ENCODE measurements at regions not wholly inside any gene's neighbourhood (a gene's known extent, or its start where the extent isn't known, plus 50 kb on each side); places are given as distances from the start of the nearest gene placed in this dataset.

DNA sequence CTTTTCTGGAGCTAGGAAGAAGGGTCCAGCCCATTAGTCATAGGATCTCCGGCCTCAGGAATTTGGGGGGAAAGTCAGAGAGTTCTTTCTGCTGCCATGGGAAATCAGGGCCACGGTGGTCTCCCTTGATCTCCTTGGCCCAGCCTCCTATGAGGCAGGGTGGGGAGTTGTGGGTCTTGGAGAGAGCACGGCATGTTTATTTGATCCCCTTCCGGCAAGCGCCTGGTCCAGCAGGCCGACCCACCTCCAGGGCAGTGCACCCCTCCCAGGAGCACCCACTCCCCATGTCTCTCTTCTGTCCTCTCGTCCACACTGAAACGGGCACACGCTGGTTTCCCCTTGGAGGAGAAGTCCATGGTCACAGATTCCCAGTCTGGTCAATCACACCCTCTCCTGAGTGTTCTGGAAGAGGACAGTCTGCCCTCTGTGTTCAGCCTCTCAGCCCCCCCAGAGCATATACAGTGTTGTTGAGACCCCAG lies 464.6 kb upstream of the HS6ST1 start:
- Histone ChIP-seq H3K9me3 (ENCODE audit: low read depth, low read length, poor library complexity, severe bottlenecking) (no peaks in the 10 kb centered on the region), H3K27me3 (replicated peaks; ENCODE audit: insufficient read depth, low read depth, low read length, poor library complexity) (peaks cover 7% of the 10 kb centered on the region), H3K4me1 (ENCODE audit: insufficient read depth, low read length, poor library complexity, severe bottlenecking) (peaks cover 16% of the 10 kb centered on the region), H3K4me3 (ENCODE audit: low read depth, low read length, poor library complexity, severe bottlenecking) (no peak overlapping the region), H3K36me3 (ENCODE audit: insufficient read depth, low read length, poor library complexity, severe bottlenecking) (no peaks in the 10 kb centered on the region), H3K27ac (ENCODE audit: low read depth, low read length, poor library complexity, severe bottlenecking) (no peak overlapping the region)
- no TSS peak for BruUV-seq (replicated peaks)
- no peak for DNase-seq (ENCODE audit: low spot score)
- TF ChIP-seq EZH2 (IDR thresholded peaks at IDR 0.05; ENCODE audit: borderline replicate concordance, low read depth, low read length, poor library complexity, severe bottlenecking), result no peak
- TF ChIP-seq, protein P1, sequence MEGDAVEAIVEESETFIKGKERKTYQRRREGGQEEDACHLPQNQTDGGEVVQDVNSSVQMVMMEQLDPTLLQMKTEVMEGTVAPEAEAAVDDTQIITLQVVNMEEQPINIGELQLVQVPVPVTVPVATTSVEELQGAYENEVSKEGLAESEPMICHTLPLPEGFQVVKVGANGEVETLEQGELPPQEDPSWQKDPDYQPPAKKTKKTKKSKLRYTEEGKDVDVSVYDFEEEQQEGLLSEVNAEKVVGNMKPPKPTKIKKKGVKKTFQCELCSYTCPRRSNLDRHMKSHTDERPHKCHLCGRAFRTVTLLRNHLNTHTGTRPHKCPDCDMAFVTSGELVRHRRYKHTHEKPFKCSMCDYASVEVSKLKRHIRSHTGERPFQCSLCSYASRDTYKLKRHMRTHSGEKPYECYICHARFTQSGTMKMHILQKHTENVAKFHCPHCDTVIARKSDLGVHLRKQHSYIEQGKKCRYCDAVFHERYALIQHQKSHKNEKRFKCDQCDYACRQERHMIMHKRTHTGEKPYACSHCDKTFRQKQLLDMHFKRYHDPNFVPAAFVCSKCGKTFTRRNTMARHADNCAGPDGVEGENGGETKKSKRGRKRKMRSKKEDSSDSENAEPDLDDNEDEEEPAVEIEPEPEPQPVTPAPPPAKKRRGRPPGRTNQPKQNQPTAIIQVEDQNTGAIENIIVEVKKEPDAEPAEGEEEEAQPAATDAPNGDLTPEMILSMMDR (conservative IDR thresholded peaks at IDR 0.05; ENCODE audit: low read depth, low read length), result no peak
- intact Hi-C loops (cut with micrococcal nuclease; ENCODE audit: unreplicated experiment), result no loop called here
- ChIA-PET CTCF (no interaction called here), POLR2A (ENCODE audit: low non-redundant PET) (no interaction called here)

DNA sequence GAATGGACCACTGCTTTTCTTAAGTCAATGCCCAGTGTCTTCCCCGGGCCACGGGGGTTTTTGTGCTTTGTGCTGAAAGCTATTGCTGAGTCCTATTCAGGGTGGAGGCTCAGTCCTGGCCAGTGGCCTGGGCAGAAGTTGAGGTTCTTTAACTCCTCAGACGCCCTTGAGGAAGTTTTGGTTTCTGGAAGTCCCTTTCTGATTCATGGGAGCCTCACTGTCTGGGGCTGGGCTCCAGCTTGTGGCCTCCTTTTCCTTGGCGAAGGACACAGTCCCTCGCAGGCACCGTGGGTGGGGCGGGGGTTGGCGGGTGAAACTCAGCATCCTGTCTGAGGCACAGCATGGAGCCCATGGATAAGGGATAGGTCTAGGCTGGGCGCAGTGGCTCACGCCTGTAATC lies 465.2 kb upstream of the HS6ST1 start:
- H3K27me3 ChIP-seq (replicated peaks; ENCODE audit: insufficient read depth, low read depth, low read length, poor library complexity), result peaks cover 7% of the 10 kb centered on the region
- H3K27ac ChIP-seq (ENCODE audit: low read depth, low read length, poor library complexity, severe bottlenecking), result no peak overlapping the region

DNA sequence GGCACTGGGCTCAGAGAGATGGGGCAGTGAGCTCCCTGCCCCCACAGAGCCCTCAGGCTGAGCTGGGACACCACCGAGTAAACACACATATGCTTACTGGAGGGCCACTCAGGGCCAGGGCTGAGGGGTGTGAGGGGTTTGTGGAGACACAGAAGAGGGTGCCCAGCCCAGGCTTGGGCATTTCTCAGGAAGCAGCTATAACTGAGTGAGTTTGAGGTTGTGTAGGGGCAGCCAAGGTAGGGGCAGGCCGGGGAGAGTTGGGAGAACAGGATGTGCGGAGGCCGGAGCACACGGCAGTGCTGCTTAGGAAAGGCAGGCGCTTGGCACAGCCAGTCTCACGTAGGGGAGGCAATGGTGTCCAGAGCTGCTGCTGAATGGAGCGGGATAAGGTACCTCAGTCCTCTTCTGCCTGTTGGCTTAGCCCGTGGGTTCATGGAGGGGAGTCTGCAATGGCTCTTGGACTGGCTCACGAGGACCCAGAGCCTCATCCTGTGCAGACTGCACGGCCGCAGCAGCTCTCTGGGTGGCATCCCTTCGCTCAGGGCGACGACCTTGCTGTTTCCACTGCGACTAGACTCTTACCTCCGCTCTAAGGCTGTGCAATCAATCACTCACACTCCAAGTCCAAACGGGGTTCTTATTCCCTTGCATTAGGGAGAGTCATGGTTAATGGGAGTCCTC lies 466.1 kb upstream of the HS6ST1 start:
- no TSS peak for BruUV-seq (replicated peaks)
- intact Hi-C loops (cut with micrococcal nuclease; ENCODE audit: unreplicated experiment), result no loop called here
- POLR2A ChIA-PET (ENCODE audit: low non-redundant PET), result no interaction called here
- no peak overlapping the region for H3K27ac ChIP-seq (ENCODE audit: low read depth, low read length, poor library complexity, severe bottlenecking)
- CTCF ChIA-PET, result interaction anchor here (0.6 kb wide), 1 partner anchor 991 kb away, joined by 4 read pairs; no protein-coding TSS in a partner anchor
- TF ChIP-seq, protein P1 (conservative IDR thresholded peaks at IDR 0.05; ENCODE audit: low read depth, low read length), result no peak
- no peak for TF ChIP-seq EZH2 (IDR thresholded peaks at IDR 0.05; ENCODE audit: borderline replicate concordance, low read depth, low read length, poor library complexity, severe bottlenecking)
- H3K27me3 ChIP-seq (replicated peaks; ENCODE audit: insufficient read depth, low read depth, low read length, poor library complexity), result peaks cover 3% of the 10 kb centered on the region
- H3K4me3 ChIP-seq (ENCODE audit: low read depth, low read length, poor library complexity, severe bottlenecking), result no peak overlapping the region
- H3K36me3 ChIP-seq (ENCODE audit: insufficient read depth, low read length, poor library complexity, severe bottlenecking), result no peaks in the 10 kb centered on the region
- no peak for DNase-seq (ENCODE audit: low spot score)
- H3K9me3 ChIP-seq (ENCODE audit: low read depth, low read length, poor library complexity, severe bottlenecking), result no peaks in the 10 kb centered on the region
- H3K4me1 ChIP-seq (ENCODE audit: insufficient read depth, low read length, poor library complexity, severe bottlenecking), result peaks cover 16% of the 10 kb centered on the region

More for the DNA sequence above, 465.2 kb upstream of the HS6ST1 start:
- CTCF ChIA-PET, result no interaction called here
- no peak overlapping the region for H3K4me3 ChIP-seq (ENCODE audit: low read depth, low read length, poor library complexity, severe bottlenecking)
- H3K9me3 ChIP-seq (ENCODE audit: low read depth, low read length, poor library complexity, severe bottlenecking), result no peaks in the 10 kb centered on the region
- intact Hi-C loops (cut with micrococcal nuclease; ENCODE audit: unreplicated experiment), result no loop called here
- no peak for DNase-seq (ENCODE audit: low spot score)
- no TSS peak for BruUV-seq (replicated peaks)
- POLR2A ChIA-PET (ENCODE audit: low non-redundant PET), result interaction anchor here (0.5 kb wide), 1 partner anchor 105 kb away, joined by 4 read pairs; no protein-coding TSS in a partner anchor
- no peaks in the 10 kb centered on the region for H3K36me3 ChIP-seq (ENCODE audit: insufficient read depth, low read length, poor library complexity, severe bottlenecking)
- H3K4me1 ChIP-seq (ENCODE audit: insufficient read depth, low read length, poor library complexity, severe bottlenecking), result peaks cover 16% of the 10 kb centered on the region
- TF ChIP-seq, protein P1 (conservative IDR thresholded peaks at IDR 0.05; ENCODE audit: low read depth, low read length), result no peak
- TF ChIP-seq EZH2 (IDR thresholded peaks at IDR 0.05; ENCODE audit: borderline replicate concordance, low read depth, low read length, poor library complexity, severe bottlenecking), result no peak

Data from A673 (cell line).